ENCODE measurements at regions not wholly inside any gene's neighbourhood (a gene's known extent, or its start where the extent isn't known, plus 50 kb on each side); places are given as distances from the start of the nearest gene placed in this dataset.

- H3K4me3 ChIP-seq: peak overlapping the region; percentile 58
Measured at GRCh38 chr6:1524040-1524480, 85.7 kb upstream of the FOXC1 start.

GRCh38 chr6:1525364-1526038 lies 84.2 kb upstream of the FOXC1 start:
- Histone ChIP-seq H3K27ac (no peak overlapping the region), H3K4me3 (no peak overlapping the region)
- no peak for DNase-seq (ENCODE audit: low spot score)
- TF ChIP-seq CTCF (IDR thresholded peaks at IDR 0.05): no peak

More at GRCh38 chr6:1524040-1524480, 85.7 kb upstream of the FOXC1 start:
- no peak overlapping the region for H3K27ac ChIP-seq
- peak; percentile 55 for TF ChIP-seq CTCF (IDR thresholded peaks at IDR 0.05)
- no peak for DNase-seq (ENCODE audit: low spot score)

- TF ChIP-seq CTCF (IDR thresholded peaks at IDR 0.05): no peak
- H3K27ac ChIP-seq: peak overlapping the region in 1 of 2 donors; percentile 67
- H3K4me3 ChIP-seq: peak overlapping the region; percentile 42
- no peak for DNase-seq (ENCODE audit: low spot score)
Measured at GRCh38 chr6:1526398-1527072, 83.2 kb upstream of the FOXC1 start.

GRCh38 chr6:1527073-1527457 lies 82.7 kb upstream of the FOXC1 start:
- DNase-seq (ENCODE audit: low spot score): no peak
- H3K4me3 ChIP-seq: peak overlapping the region; percentile 42
- peak overlapping the region in 1 of 2 donors; percentile 67 for H3K27ac ChIP-seq
- no peak for TF ChIP-seq CTCF (IDR thresholded peaks at IDR 0.05)

GRCh38 chr6:1535295-1535694 lies 74.4 kb upstream of the FOXC1 start:
- DNase-seq (ENCODE audit: low spot score): no peak
- no peak overlapping the region for H3K4me3 ChIP-seq
- TF ChIP-seq CTCF (IDR thresholded peaks at IDR 0.05): no peak
- H3K27ac ChIP-seq: no peak overlapping the region

GRCh38 chr6:1536526-1537429 lies 72.9 kb upstream of the FOXC1 start:
- no peak for TF ChIP-seq CTCF (IDR thresholded peaks at IDR 0.05)
- Histone ChIP-seq H3K4me3 (no peak overlapping the region), H3K27ac (no peak overlapping the region)
- DNase-seq (ENCODE audit: low spot score): no peak

Data from coronary artery (tissue), 2 donors.